ENCODE measurements at regions not wholly inside any gene's neighbourhood (a gene's known extent, or its start where the extent isn't known, plus 50 kb on each side); places are given as distances from the start of the nearest gene placed in this dataset.

- TF ChIP-seq CTCF (conservative IDR thresholded peaks at IDR 0.05): no peak
- TF ChIP-seq ZFX (IDR thresholded peaks at IDR 0.05): no peak
Measured at GRCh38 chr3:34929036-34929435, 710.3 kb upstream of the ARPP21 start.
